Occipital lobe (tissue), 1 donor: ENCODE measurements at regions not wholly inside any gene's neighbourhood (a gene's known extent, or its start where the extent isn't known, plus 50 kb on each side); places are given as distances from the start of the nearest gene placed in this dataset.
A peak's percentile ranks its signal among the peaks of the same experiment; 100 is the strongest.
"Not testable (repeated sequence)": the region's sequence is repeated elsewhere in the genome, so short reads cannot be mapped to it uniquely, and the experiment has no call there.

Experiments used
- DNase-seq: peaks from one replicate; lab custom pipeline; 2025; lab: John Stamatoyannopoulos, UW

GRCh38 chr5:101782352-101783103, 513.6 kb downstream of the SLCO4C1 start:
- DNase-seq = no peak

GRCh38 chr5:101751105-101751504, 545.0 kb downstream of the SLCO4C1 start:
- DNase-seq = no peak

- not testable (repeated sequence) for DNase-seq
Measured at GRCh38 chr5:101743000-101743399, 553.1 kb downstream of the SLCO4C1 start.

GRCh38 chr5:101728933-101729332, 567.2 kb downstream of the SLCO4C1 start:
- no peak for DNase-seq

GRCh38 chr5:101721543-101721942, 574.5 kb downstream of the SLCO4C1 start:
- DNase-seq = no peak

GRCh38 chr5:101720033-101720432, 576.1 kb downstream of the SLCO4C1 start:
- no peak for DNase-seq

GRCh38 chr5:101717721-101718120, 578.4 kb downstream of the SLCO4C1 start:
- DNase-seq = no peak

- DNase-seq = no peak
Measured at GRCh38 chr5:101716941-101717340, 579.1 kb downstream of the SLCO4C1 start.

- DNase-seq = not testable (repeated sequence)
Measured at GRCh38 chr5:101715790-101716189, 580.3 kb downstream of the SLCO4C1 start.

- DNase-seq = no peak
Measured at GRCh38 chr5:101689306-101689705, 606.8 kb downstream of the SLCO4C1 start.

GRCh38 chr5:101688156-101688555, 607.9 kb downstream of the SLCO4C1 start:
- no peak for DNase-seq

GRCh38 chr5:101687349-101687985, 608.6 kb downstream of the SLCO4C1 start:
- DNase-seq = no peak

- DNase-seq = no peak
Measured at GRCh38 chr5:101686536-101687157, 609.4 kb downstream of the SLCO4C1 start.

- DNase-seq = no peak
Measured at GRCh38 chr5:101679816-101680215, 616.3 kb downstream of the SLCO4C1 start.

GRCh38 chr5:101678481-101679193, 617.4 kb downstream of the SLCO4C1 start:
- DNase-seq = peak; percentile 8

- no peak for DNase-seq
Measured at GRCh38 chr5:101677961-101678360, 618.1 kb downstream of the SLCO4C1 start.

GRCh38 chr5:101676646-101677045, 619.4 kb downstream of the SLCO4C1 start:
- no peak for DNase-seq

- DNase-seq = no peak
Measured at GRCh38 chr5:101675510-101676219, 620.4 kb downstream of the SLCO4C1 start.

- DNase-seq = no peak
Measured at GRCh38 chr5:101673120-101673519, 623.0 kb downstream of the SLCO4C1 start.

GRCh38 chr5:101664071-101664791, 631.9 kb downstream of the SLCO4C1 start:
- no peak for DNase-seq

GRCh38 chr5:101663543-101663942, 632.5 kb downstream of the SLCO4C1 start:
- no peak for DNase-seq
